Naive thymus-derived CD8-positive, alpha-beta T cell (primary cell): ENCODE measurements at regions not wholly inside any gene's neighbourhood (a gene's known extent, or its start where the extent isn't known, plus 50 kb on each side); places are given as distances from the start of the nearest gene placed in this dataset.
"Not testable (repeated sequence)": the region's sequence is repeated elsewhere in the genome, so short reads cannot be mapped to it uniquely, and the experiment has no call there.

ENCODE experiments used
- ATAC-seq, 2 donors: fragments of 150-1000 bp; cut with Tn5 transposase in 1 of 2; sonication (Bioruptor Pico), chemical (Tn5 transposase) in 1 of 2; 1 replicate in 1 of 2; 2 replicates in 1 of 2; pipeline ENCODE4 v1.10.0; 2021; ENCODE audit warnings: mild to moderate bottlenecking in 2 of 2, moderate library complexity in 2 of 2
- POLR2A ChIA-PET: fragments of 350-600 bp; sonication (Branson Sonifier 250); formaldehyde crosslinking; loops from one replicate; lab custom pipeline; 2021; ENCODE audit warnings: antibody characterized with exemption; lab: Charles Lee
- DNase-seq, 10 donors: peaks; one replicate each; pipeline versions ENCODE4 v3.0.0 to v3.0.0-alpha.2; 2020 to 2022
- H3K27ac Mint-ChIP-seq, 10 donors: one replicate each; pipeline ENCODE4 v1.8.0; 2020 to 2022; ENCODE audit warnings: mild to moderate bottlenecking in 10 of 10, mixed read lengths in 10 of 10, moderate library complexity in 4 of 10, inconsistent platforms in 1 of 10
- H3K27me3 Mint-ChIP-seq, 5 donors: one replicate each; pipeline ENCODE4 v1.8.0; 2021 to 2022; ENCODE audit warnings: mixed read lengths in 5 of 5
- H3K36me3 Mint-ChIP-seq, 3 donors: one replicate each; pipeline ENCODE4 v1.8.0; 2020 to 2022; ENCODE audit warnings: mixed read lengths in 3 of 3, mild to moderate bottlenecking in 2 of 3, inconsistent platforms in 1 of 3
- H3K4me1 Mint-ChIP-seq, 4 donors: one replicate each; pipeline ENCODE4 v1.8.0; 2021 to 2022; ENCODE audit warnings: mixed read lengths in 4 of 4
- H3K4me3 Mint-ChIP-seq, 10 donors: one replicate each; pipeline ENCODE4 v1.8.0; 2020 to 2022; ENCODE audit warnings: mild to moderate bottlenecking in 10 of 10, mixed read lengths in 10 of 10, moderate library complexity in 6 of 10, inconsistent platforms in 1 of 10
- H3K9me3 Mint-ChIP-seq, 9 donors: one replicate each; pipeline ENCODE4 v1.8.0; 2020 to 2022; ENCODE audit warnings: mixed read lengths in 9 of 9, mild to moderate bottlenecking in 3 of 9, inconsistent platforms in 1 of 9, moderate library complexity in 1 of 9

- H3K27ac Mint-ChIP-seq, H3K9me3 Mint-ChIP-seq, H3K36me3 Mint-ChIP-seq, H3K4me3 Mint-ChIP-seq, H3K4me1 Mint-ChIP-seq, ATAC-seq, DNase-seq, POLR2A ChIA-PET: not testable (repeated sequence)
- peaks cover 1 to 28% (median 15%) of the 10 kb centered on the region in 5 donors for H3K27me3 Mint-ChIP-seq
Observed at GRCh38 chr18:5830902-5831301, 64.4 kb downstream of the TMEM200C start.

DNA sequence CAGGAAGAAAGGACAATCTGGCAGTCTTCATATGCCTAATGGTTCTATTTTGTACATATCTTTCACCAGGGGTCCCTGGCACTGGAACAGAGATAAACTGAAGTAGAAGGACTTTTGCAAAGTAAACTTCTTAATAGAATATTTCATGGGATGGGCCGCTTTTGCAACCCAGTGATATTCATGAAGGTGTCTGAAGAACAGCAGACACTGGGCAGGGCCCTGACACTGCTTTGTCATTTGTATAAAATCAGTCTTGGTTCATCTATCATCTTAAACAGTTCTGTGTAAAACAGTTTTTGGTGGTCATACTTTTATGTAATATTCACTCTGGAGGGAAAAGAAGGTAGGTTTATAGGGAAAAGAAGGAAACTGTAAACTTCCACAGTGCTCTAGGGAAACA is 66.4 kb downstream of the TMEM200C start:
- POLR2A ChIA-PET: no interaction called here
- Mint-ChIP-seq H3K27ac (no peak overlapping the region), H3K4me1 (no peaks in the 10 kb centered on the region), H3K36me3 (no peaks in the 10 kb centered on the region), H3K27me3 (peaks cover 1 to 36% (median 20%) of the 10 kb centered on the region in 5 donors), H3K4me3 (no peak overlapping the region), H3K9me3 (peaks cover 0 to 9% (median 0%) of the 10 kb centered on the region in 9 donors)
- ATAC-seq (no peak), DNase-seq (no peak)

- Mint-ChIP-seq H3K27me3 (peaks cover 0 to 38% (median 24%) of the 10 kb centered on the region in 5 donors), H3K27ac (no peak overlapping the region), H3K4me3 (no peak overlapping the region), H3K4me1 (no peaks in the 10 kb centered on the region), H3K9me3 (peaks cover 0 to 6% (median 0%) of the 10 kb centered on the region in 9 donors), H3K36me3 (no peaks in the 10 kb centered on the region)
- POLR2A ChIA-PET: no interaction called here
- DNase-seq (no peak), ATAC-seq (no peak)
Observed at GRCh38 chr18:5825663-5826062, 69.7 kb downstream of the TMEM200C start.

DNA sequence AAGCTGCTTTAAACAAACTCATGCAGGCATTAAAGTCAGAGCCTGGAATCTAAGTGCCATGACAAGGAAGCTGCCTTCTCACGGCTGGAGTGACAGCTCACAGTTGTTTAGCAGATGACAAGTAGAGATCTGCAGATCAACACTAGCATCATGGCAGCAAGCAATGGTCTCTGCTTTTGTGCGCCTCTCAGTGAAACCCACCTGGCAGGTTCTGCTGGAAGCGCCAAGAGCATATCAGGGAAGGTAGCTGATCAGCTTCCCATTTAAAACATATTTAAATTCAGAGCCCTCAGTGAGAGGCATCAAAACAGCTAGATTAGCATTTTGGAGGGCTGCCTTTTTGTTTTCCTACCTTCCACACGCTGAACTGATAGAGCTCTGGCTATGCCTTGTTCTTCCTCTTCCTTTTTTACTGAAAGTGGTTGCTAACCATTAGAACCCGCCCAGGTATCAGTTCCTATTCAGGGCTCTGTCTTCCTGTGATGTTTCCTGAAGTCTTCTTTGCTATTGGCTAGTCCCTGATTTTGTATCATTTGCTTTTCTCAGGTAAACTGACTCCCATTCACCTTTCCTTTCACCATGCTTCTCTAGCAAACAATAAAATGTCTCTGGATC is 70.8 kb downstream of the TMEM200C start:
- Mint-ChIP-seq H3K4me1 (no peaks in the 10 kb centered on the region), H3K36me3 (no peaks in the 10 kb centered on the region), H3K4me3 (no peak overlapping the region), H3K9me3 (peaks cover 0 to 6% (median 0%) of the 10 kb centered on the region in 9 donors), H3K27ac (no peak overlapping the region), H3K27me3 (peaks cover 0 to 42% (median 20%) of the 10 kb centered on the region in 5 donors)
- POLR2A ChIA-PET: no interaction called here
- DNase-seq: no peak
- ATAC-seq: no peak

DNA sequence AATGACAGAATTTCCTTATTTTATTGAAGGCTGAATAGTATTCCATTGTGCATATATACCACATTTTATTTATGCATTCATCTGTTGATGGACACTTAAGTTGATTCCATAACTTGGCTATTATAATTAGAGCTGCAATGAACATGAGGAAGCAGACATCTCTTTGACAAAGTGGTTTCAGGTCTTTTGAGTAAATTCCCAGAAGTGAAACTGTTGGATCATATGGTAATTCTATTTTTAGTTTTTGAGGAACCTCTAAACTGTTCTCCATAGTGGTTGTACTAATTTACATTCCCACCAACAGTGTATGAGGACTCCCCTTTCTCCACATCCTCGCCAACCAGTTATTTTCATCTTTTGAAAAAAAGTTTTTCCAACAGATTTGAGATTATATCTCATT is 77.5 kb downstream of the TMEM200C start:
- Mint-ChIP-seq H3K4me1 (no peaks in the 10 kb centered on the region), H3K9me3 (peaks cover 0 to 7% (median 0%) of the 10 kb centered on the region in 9 donors), H3K4me3 (no peak overlapping the region), H3K27ac (no peak overlapping the region), H3K27me3 (peaks cover 0 to 19% (median 3%) of the 10 kb centered on the region in 5 donors), H3K36me3 (no peaks in the 10 kb centered on the region)
- DNase-seq (no peak), ATAC-seq (no peak)
- POLR2A ChIA-PET: no interaction called here

DNA sequence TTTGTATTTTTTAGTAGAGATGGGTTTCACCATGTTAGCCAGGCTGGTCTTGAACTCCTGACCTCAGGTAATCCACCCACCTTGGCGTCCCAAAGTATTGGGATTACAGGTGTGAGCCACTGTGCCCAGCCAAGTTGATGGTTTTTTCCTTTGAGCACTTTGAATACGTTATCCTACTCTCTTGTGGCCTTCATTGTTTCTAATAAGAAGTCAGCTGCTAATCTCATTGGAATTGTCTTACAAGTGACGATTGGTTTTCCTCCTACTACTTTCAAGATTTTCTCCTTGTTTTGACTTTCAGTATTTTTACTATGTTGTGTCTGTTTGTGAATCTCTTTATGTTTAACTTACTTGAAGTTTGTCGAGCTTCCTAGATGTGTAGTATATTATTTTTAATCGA is 88.5 kb downstream of the TMEM200C start:
- Mint-ChIP-seq H3K36me3 (peaks cover 0 to 12% (median 3%) of the 10 kb centered on the region in 3 donors), H3K27me3 (peaks cover 3 to 13% (median 10%) of the 10 kb centered on the region in 5 donors), H3K9me3 (peaks cover 16 to 45% (median 27%) of the 10 kb centered on the region in 9 donors), H3K4me1 (peaks cover 0 to 2% (median 0%) of the 10 kb centered on the region in 4 donors), H3K4me3 (no peak overlapping the region), H3K27ac (no peak overlapping the region)
- ATAC-seq (no peak), DNase-seq (no peak)
- POLR2A ChIA-PET: no interaction called here

DNA sequence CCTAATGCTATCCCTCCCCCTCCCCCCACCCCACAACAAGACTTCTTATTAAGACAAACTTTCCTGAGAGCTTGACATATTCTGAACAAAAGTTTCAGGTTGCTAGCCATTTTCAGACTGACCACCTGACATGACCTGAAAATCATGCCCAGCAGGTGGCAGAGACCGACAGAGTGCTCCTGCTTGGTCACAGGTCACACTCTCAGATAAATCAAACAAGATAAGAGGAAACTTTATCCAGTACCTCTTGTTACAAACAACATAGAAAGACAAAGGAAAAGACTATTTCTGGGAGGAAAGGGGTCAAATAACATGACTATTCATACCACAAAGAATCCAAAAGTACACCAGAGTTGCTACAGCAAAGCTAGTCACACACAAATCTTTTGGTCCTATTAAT is 107.4 kb downstream of the TMEM200C start:
- H3K27me3 Mint-ChIP-seq: peaks cover 2 to 13% (median 4%) of the 10 kb centered on the region in 5 donors
- peaks cover 0 to 6% (median 2%) of the 10 kb centered on the region in 3 donors for H3K36me3 Mint-ChIP-seq
- no peak for ATAC-seq
- POLR2A ChIA-PET: no interaction called here
- no peak overlapping the region for H3K27ac Mint-ChIP-seq
- H3K9me3 Mint-ChIP-seq: peaks cover 0 to 24% (median 10%) of the 10 kb centered on the region in 9 donors
- H3K4me3 Mint-ChIP-seq: no peak overlapping the region
- no peaks in the 10 kb centered on the region for H3K4me1 Mint-ChIP-seq
- no peak for DNase-seq

- Mint-ChIP-seq H3K27ac (no peak overlapping the region), H3K4me3 (no peak overlapping the region), H3K27me3 (peaks cover 3 to 30% (median 5%) of the 10 kb centered on the region in 5 donors), H3K4me1 (no peaks in the 10 kb centered on the region), H3K9me3 (peaks cover 0 to 16% (median 8%) of the 10 kb centered on the region in 9 donors), H3K36me3 (no peaks in the 10 kb centered on the region)
- POLR2A ChIA-PET: no interaction called here
- ATAC-seq (no peak), DNase-seq (no peak)
Observed at GRCh38 chr18:5779922-5780321, 115.4 kb downstream of the TMEM200C start.

DNA sequence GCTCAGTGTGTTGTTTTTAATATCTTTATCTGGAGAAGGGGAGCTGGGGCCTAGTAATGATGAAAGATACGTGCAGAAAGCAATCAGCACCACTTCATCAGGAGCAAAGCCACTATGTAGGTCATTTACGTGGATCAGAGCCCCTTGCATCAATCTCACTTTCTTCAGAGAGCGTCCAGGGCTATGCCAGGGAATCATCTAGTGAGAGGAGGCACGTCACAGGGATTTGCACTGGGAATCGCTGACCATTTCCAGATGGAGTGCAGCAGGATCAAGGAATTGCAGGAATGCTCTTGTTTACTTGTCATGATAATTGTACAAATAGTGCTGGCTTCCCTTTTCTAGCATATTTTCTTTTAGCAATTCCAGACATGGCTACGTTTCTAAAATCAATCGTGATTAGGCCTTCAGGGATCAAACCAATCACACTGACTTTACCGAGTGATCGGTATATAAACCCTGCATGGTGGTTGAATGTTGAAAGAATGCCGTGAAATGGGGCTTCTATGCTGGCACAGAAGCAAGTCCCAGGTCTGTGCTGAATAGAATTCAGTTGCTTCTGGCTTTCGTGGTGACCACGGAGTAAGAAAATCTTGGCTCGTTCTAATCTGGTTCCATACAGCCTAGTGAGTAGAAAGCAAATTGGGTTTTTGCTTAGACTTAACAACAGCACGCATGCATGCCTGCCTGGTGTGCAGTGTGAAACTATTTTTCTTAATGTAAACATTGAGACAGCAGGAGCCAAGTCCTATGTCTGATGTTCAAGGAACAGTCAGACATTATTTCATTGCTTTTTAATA is 122.8 kb downstream of the TMEM200C start:
- H3K9me3 Mint-ChIP-seq: peaks cover 0 to 12% (median 0%) of the 10 kb centered on the region in 9 donors
- no peak overlapping the region for H3K27ac Mint-ChIP-seq
- ATAC-seq (no peak), DNase-seq (no peak)
- POLR2A ChIA-PET: no interaction called here
- no peaks in the 10 kb centered on the region for H3K36me3 Mint-ChIP-seq
- H3K4me1 Mint-ChIP-seq: no peaks in the 10 kb centered on the region
- H3K4me3 Mint-ChIP-seq: no peak overlapping the region
- peaks cover 0 to 27% (median 2%) of the 10 kb centered on the region in 5 donors for H3K27me3 Mint-ChIP-seq

DNA sequence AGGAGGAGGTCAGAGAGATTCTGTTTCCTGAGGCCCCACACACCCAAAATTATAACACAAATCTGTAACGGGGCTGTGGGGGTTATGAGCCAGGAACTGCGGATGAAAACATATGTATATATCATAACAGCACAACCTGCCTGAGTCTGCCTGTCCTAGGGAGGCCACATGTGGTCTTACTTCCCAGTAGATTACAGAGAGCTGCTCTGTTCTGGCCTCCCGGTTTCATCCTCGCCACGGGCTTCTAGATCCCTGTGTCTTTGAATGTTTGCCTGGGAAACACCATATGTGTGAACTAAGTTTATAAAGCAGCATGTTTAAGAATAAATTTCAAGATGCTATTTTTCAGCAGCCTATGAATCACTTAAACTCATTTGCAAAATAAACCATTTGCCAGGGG is 124.0 kb downstream of the TMEM200C start:
- H3K27me3 Mint-ChIP-seq: peaks cover 0 to 38% (median 4%) of the 10 kb centered on the region in 5 donors
- ATAC-seq (no peak), DNase-seq (no peak)
- H3K4me1 Mint-ChIP-seq: no peaks in the 10 kb centered on the region
- no peak overlapping the region for H3K4me3 Mint-ChIP-seq
- POLR2A ChIA-PET: no interaction called here
- H3K36me3 Mint-ChIP-seq: no peaks in the 10 kb centered on the region
- H3K9me3 Mint-ChIP-seq: peaks cover 0 to 12% (median 0%) of the 10 kb centered on the region in 9 donors
- H3K27ac Mint-ChIP-seq: no peak overlapping the region

DNA sequence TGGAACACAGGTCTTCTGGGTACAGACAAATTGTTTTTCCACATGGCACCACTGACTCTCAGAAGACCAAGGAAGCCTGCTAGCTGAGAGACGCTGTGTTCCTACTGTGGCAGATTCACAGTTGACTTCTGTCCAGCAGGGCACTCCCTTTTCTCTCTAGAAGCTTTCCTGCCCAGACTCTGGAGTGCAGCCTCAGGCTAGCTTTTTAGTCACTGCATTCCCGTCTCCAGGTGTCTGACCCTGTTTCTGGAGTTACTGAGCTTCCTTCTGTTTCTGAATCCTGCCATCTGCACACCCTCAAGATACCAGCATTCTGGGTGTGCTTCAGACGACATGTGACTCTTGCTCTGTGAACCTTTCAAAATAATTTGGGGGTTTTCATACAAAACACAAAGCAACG is 125.1 kb downstream of the TMEM200C start:
- Mint-ChIP-seq H3K9me3 (peaks cover 0 to 3% (median 0%) of the 10 kb centered on the region in 9 donors), H3K27ac (no peak overlapping the region), H3K36me3 (no peaks in the 10 kb centered on the region), H3K4me3 (no peak overlapping the region), H3K4me1 (no peaks in the 10 kb centered on the region), H3K27me3 (peaks cover 0 to 33% (median 4%) of the 10 kb centered on the region in 5 donors)
- no peak for ATAC-seq
- POLR2A ChIA-PET: no interaction called here
- DNase-seq: no peak

DNA sequence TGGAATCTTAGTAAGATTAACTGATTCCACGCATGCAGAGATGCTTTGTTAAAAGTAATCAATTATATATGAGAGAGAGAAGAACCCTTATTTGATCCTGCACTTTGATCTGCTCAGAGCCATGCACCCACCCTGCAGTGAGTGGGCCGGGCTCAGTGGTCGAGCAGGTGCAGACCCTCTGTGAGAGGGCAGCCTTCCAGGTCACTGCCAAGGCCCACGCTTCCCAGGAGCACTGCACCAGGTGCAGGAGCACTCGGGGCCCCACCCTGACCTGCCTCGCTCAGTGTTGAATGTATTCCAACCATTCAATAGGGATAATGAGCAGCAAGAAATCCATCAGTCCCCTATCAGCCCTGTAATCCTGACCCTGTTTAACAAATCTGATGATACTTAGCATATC is 126.9 kb downstream of the TMEM200C start:
- no peak for DNase-seq
- H3K27me3 Mint-ChIP-seq: peaks cover 1 to 33% (median 4%) of the 10 kb centered on the region in 5 donors

DNA sequence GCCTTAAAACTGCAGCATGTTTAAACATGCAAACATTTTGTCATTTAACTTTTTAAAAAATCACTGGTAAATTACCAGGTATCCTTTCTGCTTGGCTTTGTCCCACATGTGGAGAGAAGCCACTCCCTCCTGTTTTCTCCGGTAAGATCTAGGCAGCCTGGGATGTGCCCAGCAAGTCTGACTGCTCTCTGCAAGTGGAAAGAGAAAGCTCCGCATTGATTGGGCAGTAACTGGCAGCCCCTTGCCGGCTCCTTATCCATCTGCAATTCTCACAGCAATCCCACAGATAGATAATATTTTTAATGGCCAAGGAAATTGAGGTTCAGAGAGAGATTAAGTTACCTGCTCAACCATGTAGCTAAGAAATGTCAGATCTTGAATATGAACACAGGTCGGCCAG is 136.1 kb downstream of the TMEM200C start:
- POLR2A ChIA-PET: no interaction called here
- Mint-ChIP-seq H3K27ac (no peak overlapping the region), H3K27me3 (peaks cover 10 to 53% (median 30%) of the 10 kb centered on the region in 5 donors), H3K9me3 (peaks cover 0 to 4% (median 0%) of the 10 kb centered on the region in 9 donors), H3K4me3 (no peak overlapping the region), H3K4me1 (no peaks in the 10 kb centered on the region), H3K36me3 (no peaks in the 10 kb centered on the region)
- DNase-seq (no peak), ATAC-seq (no peak)

More for the DNA sequence above, 126.9 kb downstream of the TMEM200C start:
- peaks cover 0 to 2% (median 0%) of the 10 kb centered on the region in 9 donors for H3K9me3 Mint-ChIP-seq
- POLR2A ChIA-PET: no interaction called here
- H3K36me3 Mint-ChIP-seq: no peaks in the 10 kb centered on the region
- H3K4me3 Mint-ChIP-seq: no peak overlapping the region
- no peaks in the 10 kb centered on the region for H3K4me1 Mint-ChIP-seq
- H3K27ac Mint-ChIP-seq: no peak overlapping the region
- no peak for ATAC-seq
